OCI-LY7 (cell line): ENCODE measurements at regions not wholly inside any gene's neighbourhood (a gene's known extent, or its start where the extent isn't known, plus 50 kb on each side); places are given as distances from the start of the nearest gene placed in this dataset.
"Not testable (repeated sequence)": the region's sequence is repeated elsewhere in the genome, so short reads cannot be mapped to it uniquely, and the experiment has no call there.

Experiments
- BruUV-seq: library from RNA; stranded (reverse); fragments of 400-500 nt; replicated peaks from 2 replicates; lab custom pipeline; 2021; lab: Mats Ljungman, UMichigan
- CTCF ChIA-PET: fragments of 300-600 bp; sonication (Branson Sonifier 250); formaldehyde crosslinking; loops from one replicate; lab custom pipeline; 2022; ENCODE audit warnings: antibody characterized with exemption; ENCODE audit not compliant: unreplicated experiment; lab: Charles Lee
- POLR2A ChIA-PET: fragments of 300-600 bp; sonication (Branson Sonifier 250); formaldehyde crosslinking; loops from one replicate; lab custom pipeline; 2022; ENCODE audit warnings: antibody characterized with exemption; lab: Charles Lee
- DNase-seq: peaks from one replicate; pipeline ENCODE4 v3.0.0-alpha.2; 2015; ENCODE audit warnings: low spot score
- H2AFZ ChIP-seq: fragments of 200-600 bp; sonication (generic), shearing (Covaris generic); 2 replicates; pipeline ENCODE4 v1.6.1; 2014; ENCODE audit warnings: mild to moderate bottlenecking, antibody characterized with exemption, low read length, moderate library complexity
- H3K27ac ChIP-seq: fragments of 200-600 bp; sonication (generic); 2 replicates; pipeline ENCODE4 v1.5.1; 2014; ENCODE audit warnings: mixed run types, low read depth, mild to moderate bottlenecking, moderate library complexity, low read length, inconsistent platforms; ENCODE audit not compliant: poor library complexity, severe bottlenecking
- H3K36me3 ChIP-seq: fragments of 200-600 bp; sonication (generic); 2 replicates; pipeline ENCODE4 v1.6.1; 2014; ENCODE audit warnings: mild to moderate bottlenecking, antibody characterized with exemption, low read length, moderate library complexity, mixed read lengths; ENCODE audit not compliant: insufficient read depth
- H3K4me1 ChIP-seq: fragments of 200-600 bp; sonication (generic); 2 replicates; pipeline ENCODE4 v1.5.1; 2014; ENCODE audit warnings: mild to moderate bottlenecking, low read length; ENCODE audit not compliant: insufficient read depth, poor library complexity, severe bottlenecking
- H3K4me2 ChIP-seq: fragments of 200-600 bp; sonication (generic); 2 replicates; pipeline ENCODE4 v1.6.1; 2014; ENCODE audit warnings: mild to moderate bottlenecking, low read length
- H3K4me3 ChIP-seq: fragments of 200-600 bp; sonication (generic); 2 replicates; pipeline ENCODE4 v1.5.1; 2014; ENCODE audit warnings: mild to moderate bottlenecking, low read depth, low read length; ENCODE audit not compliant: poor library complexity, severe bottlenecking
- H3K79me2 ChIP-seq: fragments of 200-600 bp; sonication (generic); 2 replicates; pipeline ENCODE4 v1.6.1; 2016; ENCODE audit warnings: low read depth, mild to moderate bottlenecking, low read length, moderate library complexity, mixed read lengths; ENCODE audit not compliant: insufficient read depth
- H3K9me2 ChIP-seq: fragments of 200-600 bp; sonication (generic); 2 replicates; pipeline ENCODE4 v1.6.1; 2016; ENCODE audit warnings: mild to moderate bottlenecking, low read length, mixed read lengths; ENCODE audit not compliant: insufficient read depth
- H3K9me3 ChIP-seq: fragments of 200-600 bp; sonication (generic); 2 replicates; pipeline ENCODE4 v1.6.1; 2014; ENCODE audit warnings: mild to moderate bottlenecking, mixed run types, low read length, mixed read lengths
- H4K20me1 ChIP-seq: fragments of 200-600 bp; sonication (generic); 2 replicates; pipeline ENCODE4 v1.6.1; 2014; ENCODE audit warnings: mild to moderate bottlenecking, antibody characterized with exemption, low read length, moderate library complexity, mixed read lengths; ENCODE audit not compliant: insufficient read depth
- EZH2phosphoT487 ChIP-seq: fragments of 200-600 bp; sonication (generic); IDR thresholded peaks from 2 replicates; pipeline ENCODE4 v1.6.1; 2018; ENCODE audit warnings: low read depth, borderline replicate concordance, mild to moderate bottlenecking, mixed run types, antibody characterized with exemption, low read length, moderate library complexity, mixed read lengths
- intact Hi-C: fragments of 100-400 bp; cut with micrococcal nuclease; formaldehyde crosslinking; loops from one replicate; pipeline ENCODE4 v1.10.0; 2022; ENCODE audit not compliant: unreplicated experiment
- TF ChIP-seq, protein P1 (sequence below): fragments of 200-600 bp; sonication (generic); conservative IDR thresholded peaks from 2 replicates; pipeline ENCODE4 v1.5.1; 2014; ENCODE audit warnings: mild to moderate bottlenecking, antibody characterized with exemption, low read length, moderate library complexity, mixed read lengths

- H3K79me2 ChIP-seq, result no peaks in the 10 kb centered on the region
- intact Hi-C loops, result no loop called here
- TF ChIP-seq, protein P1, sequence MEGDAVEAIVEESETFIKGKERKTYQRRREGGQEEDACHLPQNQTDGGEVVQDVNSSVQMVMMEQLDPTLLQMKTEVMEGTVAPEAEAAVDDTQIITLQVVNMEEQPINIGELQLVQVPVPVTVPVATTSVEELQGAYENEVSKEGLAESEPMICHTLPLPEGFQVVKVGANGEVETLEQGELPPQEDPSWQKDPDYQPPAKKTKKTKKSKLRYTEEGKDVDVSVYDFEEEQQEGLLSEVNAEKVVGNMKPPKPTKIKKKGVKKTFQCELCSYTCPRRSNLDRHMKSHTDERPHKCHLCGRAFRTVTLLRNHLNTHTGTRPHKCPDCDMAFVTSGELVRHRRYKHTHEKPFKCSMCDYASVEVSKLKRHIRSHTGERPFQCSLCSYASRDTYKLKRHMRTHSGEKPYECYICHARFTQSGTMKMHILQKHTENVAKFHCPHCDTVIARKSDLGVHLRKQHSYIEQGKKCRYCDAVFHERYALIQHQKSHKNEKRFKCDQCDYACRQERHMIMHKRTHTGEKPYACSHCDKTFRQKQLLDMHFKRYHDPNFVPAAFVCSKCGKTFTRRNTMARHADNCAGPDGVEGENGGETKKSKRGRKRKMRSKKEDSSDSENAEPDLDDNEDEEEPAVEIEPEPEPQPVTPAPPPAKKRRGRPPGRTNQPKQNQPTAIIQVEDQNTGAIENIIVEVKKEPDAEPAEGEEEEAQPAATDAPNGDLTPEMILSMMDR, result no peak
- no peak for TF ChIP-seq EZH2phosphoT487
- H2AFZ ChIP-seq, result no peak overlapping the region
- H3K4me1 ChIP-seq, result no peaks in the 10 kb centered on the region
- no peaks in the 10 kb centered on the region for H3K9me2 ChIP-seq
- ChIA-PET CTCF (no interaction called here), POLR2A (no interaction called here)
- no peaks in the 10 kb centered on the region for H3K36me3 ChIP-seq
- no peak overlapping the region for H3K4me3 ChIP-seq
- H3K27ac ChIP-seq, result no peak overlapping the region
- no TSS peak for BruUV-seq
- no peaks in the 10 kb centered on the region for H4K20me1 ChIP-seq
- no peaks in the 10 kb centered on the region for H3K9me3 ChIP-seq
- no peak for DNase-seq
- H3K4me2 ChIP-seq, result no peak overlapping the region
Measured at GRCh38 chr12:124673801-124674617, 106.6 kb upstream of the NCOR2 start.

GRCh38 chr12:124669271-124669721 lies 101.9 kb upstream of the NCOR2 start:
- H3K36me3 ChIP-seq, intact Hi-C loops, H3K4me3 ChIP-seq, H3K9me3 ChIP-seq, H3K79me2 ChIP-seq, BruUV-seq, H3K27ac ChIP-seq, H3K4me1 ChIP-seq, H4K20me1 ChIP-seq, H3K9me2 ChIP-seq: not testable (repeated sequence)
- 0 out of 2 replicates have a peak overlapping the region, but pooled peaks have one; percentile 14 for H3K4me2 ChIP-seq
- CTCF ChIA-PET, result interaction anchor here (0.5 kb wide), 1 partner anchor 607 kb away, joined by 3 read pairs; no protein-coding TSS in a partner anchor
- POLR2A ChIA-PET, result interaction anchor here (0.6 kb wide), 1 partner anchor 523 kb away, joined by 8 read pairs; no protein-coding TSS in a partner anchor
- peak overlapping the region; percentile 64; the same call in 1 of the 2 replicates for H2AFZ ChIP-seq
- peak; percentile 3 for DNase-seq

DNA sequence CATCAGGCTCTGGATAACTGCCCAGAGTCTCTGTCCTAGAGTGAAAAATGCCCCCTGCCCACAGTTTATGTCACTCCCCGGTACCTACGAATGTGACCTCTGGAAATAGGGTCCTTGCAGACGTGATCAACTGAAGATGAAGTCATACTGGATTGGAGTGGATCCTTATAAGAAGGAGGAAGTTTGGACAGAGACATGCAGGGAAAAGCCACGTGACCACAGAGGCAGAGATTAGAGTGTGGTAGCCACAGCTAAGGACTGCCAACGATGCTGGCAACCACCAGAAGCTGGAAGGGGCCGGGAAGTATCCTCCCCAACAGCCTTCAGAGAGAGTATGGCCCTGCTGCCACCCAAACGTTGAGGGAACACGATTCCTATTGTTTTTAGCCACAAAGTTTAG lies 101.2 kb upstream of the NCOR2 start:
- H3K4me1 ChIP-seq, result no peaks in the 10 kb centered on the region
- H2AFZ ChIP-seq, result no peak overlapping the region; the same call in 1 of the 2 replicates
- no peak overlapping the region for H3K4me3 ChIP-seq
- H3K9me2 ChIP-seq, result no peaks in the 10 kb centered on the region
- intact Hi-C loops, result no loop called here
- no TSS peak for BruUV-seq
- H3K27ac ChIP-seq, result no peak overlapping the region
- H3K36me3 ChIP-seq, result no peaks in the 10 kb centered on the region
- POLR2A ChIA-PET, result no interaction called here
- no peak for TF ChIP-seq EZH2phosphoT487
- TF ChIP-seq, protein P1, result no peak
- H3K79me2 ChIP-seq, result no peaks in the 10 kb centered on the region
- no peak overlapping the region for H3K4me2 ChIP-seq
- no peaks in the 10 kb centered on the region for H3K9me3 ChIP-seq
- no peaks in the 10 kb centered on the region for H4K20me1 ChIP-seq
- DNase-seq, result no peak
- CTCF ChIA-PET, result no interaction called here
